Esophagus muscularis mucosa (tissue), 4 donors: ENCODE measurements at regions not wholly inside any gene's neighbourhood (a gene's known extent, or its start where the extent isn't known, plus 50 kb on each side); places are given as distances from the start of the nearest gene placed in this dataset.

ENCODE experiments used
- DNase-seq: peaks from one replicate; pipeline ENCODE4 v3.0.0-alpha.2; 2017; ENCODE audit errors: extremely low spot score
- H3K27ac ChIP-seq, 4 donors: fragments of 200-600 bp; sonication (generic); replicated peaks in 1 of 4; 1 replicate in 3 of 4; 2 replicates in 1 of 4; pipeline ENCODE4 v1.5.1; 2016 to 2019; ENCODE audit warnings: mild to moderate bottlenecking in 1 of 4
- H3K27me3 ChIP-seq, 4 donors: fragments of 200-600 bp; sonication (generic); one replicate each; pipeline versions ENCODE4 v1.5.1 to v1.6.0; 2016 to 2019
- H3K36me3 ChIP-seq, 4 donors: fragments of 200-600 bp; sonication (generic); one replicate each; pipeline ENCODE4 v1.5.1; 2016 to 2019
- H3K4me1 ChIP-seq, 4 donors: fragments of 200-600 bp; sonication (generic); one replicate each; pipeline ENCODE4 v1.5.1; 2016 to 2019
- H3K4me3 ChIP-seq, 4 donors: fragments of 200-600 bp; sonication (generic); 1 replicate in 2 of 4; 2 replicates in 2 of 4; pipeline ENCODE4 v1.5.1; 2016 to 2019; ENCODE audit warnings: mild to moderate bottlenecking in 4 of 4, moderate library complexity in 1 of 4
- H3K9me3 ChIP-seq, 4 donors: fragments of 200-600 bp; sonication (generic); 1 replicate in 3 of 4; 2 replicates in 1 of 4; pipeline ENCODE4 v1.5.1; 2016 to 2019
- CTCF ChIP-seq, 3 experiments: fragments of 200-600 bp in 2 of 3; fragments of 450-650 bp in 1 of 3; sonication (generic) in 2 of 3; IDR thresholded peaks; one replicate each; pipeline ENCODE4 v1.5.1; 2017 to 2019; ENCODE audit warnings: antibody characterized with exemption in 3 of 3, mild to moderate bottlenecking in 2 of 3, moderate library complexity in 1 of 3
- EP300 ChIP-seq: sonication (generic); formaldehyde crosslinking; IDR thresholded peaks from one replicate; pipeline ENCODE4 v1.6.1; 2017; ENCODE audit warnings: antibody characterized with exemption
- POLR2A ChIP-seq: fragments of 450-650 bp; IDR thresholded peaks from one replicate; pipeline ENCODE4 v1.6.1; 2017; ENCODE audit warnings: antibody characterized with exemption, moderate library complexity, mild to moderate bottlenecking, low read depth
- POLR2AphosphoS5 ChIP-seq, 2 donors: sonication (generic); formaldehyde crosslinking; IDR thresholded peaks; one replicate each; pipeline ENCODE4 v1.6.1; 2017; ENCODE audit warnings: antibody characterized with exemption in 2 of 2
- WGBS: methylation state at CpG from one replicate; pipeline ENCODE4 v1.1.5; 2018; 5-methylcytosine and 5-hydroxymethylcytosine counted together
- intact Hi-C: fragments of 100-400 bp; cut with DNase I; formaldehyde crosslinking; loops from one replicate; pipeline ENCODE4 v1.15.1; 2023

GRCh38 chr6:144649085-144649484 is 363.9 kb downstream of the UTRN start:
- no peak overlapping the region for H3K27ac ChIP-seq
- H3K27me3 ChIP-seq = no peaks in the 10 kb centered on the region
- no peaks in the 10 kb centered on the region for H3K36me3 ChIP-seq
- 95% methylated on average over 2 of the region's 2 CpGs for WGBS
- TF ChIP-seq EP300 (no peak), POLR2AphosphoS5 (IDR thresholded peaks at IDR 0.05) (no peak), CTCF (IDR thresholded peaks at IDR 0.05) (no peak), POLR2A (no peak)
- no peaks in the 10 kb centered on the region for H3K9me3 ChIP-seq
- no peak overlapping the region for H3K4me3 ChIP-seq
- no peak for DNase-seq
- peaks cover 0 to 6% (median 2%) of the 10 kb centered on the region in 4 donors for H3K4me1 ChIP-seq
- intact Hi-C loops = no loop called here

- no peaks in the 10 kb centered on the region for H3K27me3 ChIP-seq
- DNase-seq = no peak
- TF ChIP-seq CTCF (IDR thresholded peaks at IDR 0.05) = no peak
- no peak for TF ChIP-seq POLR2A
- TF ChIP-seq EP300 = no peak
- no peak for TF ChIP-seq POLR2AphosphoS5 (IDR thresholded peaks at IDR 0.05)
- intact Hi-C loops = no loop called here
- no peak overlapping the region for H3K4me3 ChIP-seq
- 89% methylated on average over 3 of the region's 3 CpGs for WGBS
- no peaks in the 10 kb centered on the region for H3K36me3 ChIP-seq
- no peak overlapping the region for H3K27ac ChIP-seq
- H3K4me1 ChIP-seq = peaks cover 5 to 22% (median 19%) of the 10 kb centered on the region in 4 donors
- no peaks in the 10 kb centered on the region for H3K9me3 ChIP-seq
These were observed 366.1 kb downstream of the UTRN start for GRCh38 chr6:144651234-144651633.

- H3K36me3 ChIP-seq = no peaks in the 10 kb centered on the region
- no peaks in the 10 kb centered on the region for H3K27me3 ChIP-seq
- WGBS = 96% methylated on average over 9 of the region's 9 CpGs
- intact Hi-C loops = no loop called here
- TF ChIP-seq POLR2A = no peak
- TF ChIP-seq EP300 = no peak
- no peak for TF ChIP-seq CTCF (IDR thresholded peaks at IDR 0.05)
- no peak for TF ChIP-seq POLR2AphosphoS5 (IDR thresholded peaks at IDR 0.05)
- H3K9me3 ChIP-seq = no peaks in the 10 kb centered on the region
- no peak overlapping the region for H3K4me3 ChIP-seq
- H3K27ac ChIP-seq = no peak overlapping the region
- H3K4me1 ChIP-seq = peaks cover 5 to 22% (median 19%) of the 10 kb centered on the region in 4 donors
- DNase-seq = no peak
These were observed 367.3 kb downstream of the UTRN start for GRCh38 chr6:144652292-144652891.

GRCh38 chr6:144653885-144654505 is 368.9 kb downstream of the UTRN start:
- Histone ChIP-seq H3K4me1 (peaks cover 6 to 25% (median 22%) of the 10 kb centered on the region in 4 donors), H3K27ac (no peak overlapping the region), H3K36me3 (no peaks in the 10 kb centered on the region), H3K27me3 (no peaks in the 10 kb centered on the region), H3K9me3 (no peaks in the 10 kb centered on the region), H3K4me3 (no peak overlapping the region)
- WGBS = 63% methylated on average over 6 of the region's 6 CpGs
- TF ChIP-seq EP300 (no peak), CTCF (IDR thresholded peaks at IDR 0.05) (no peak), POLR2A (no peak), POLR2AphosphoS5 (IDR thresholded peaks at IDR 0.05) (no peak)
- no peak for DNase-seq
- intact Hi-C loops = no loop called here
